GM12878 (cell line): ENCODE measurements at regions not wholly inside any gene's neighbourhood (a gene's known extent, or its start where the extent isn't known, plus 50 kb on each side); places are given as distances from the start of the nearest gene placed in this dataset.

Experiments used
- ATAC-seq: fragments of 200-7000 bp; cut with Tn5 transposase; 3 replicates; pipeline ENCODE4 v1.9.1; 2020; ENCODE audit warnings: mild to moderate bottlenecking, moderate library complexity
- BruUV-seq: library from RNA; stranded (reverse); fragments of 400-500 nt; replicated peaks from 2 replicates; lab custom pipeline; 2021; lab: Mats Ljungman, UMichigan
- CTCF ChIA-PET: fragments of 300-600 bp; sonication (Branson Sonifier 250); formaldehyde crosslinking; extraction: SDS; loops from one replicate; lab custom pipeline; 2021; ENCODE audit warnings: inconsistent platforms; lab: Yijun Ruan, JAX
- POLR2A ChIA-PET: fragments of 350-600 bp; formaldehyde crosslinking; extraction: SDS; loops from one replicate; lab custom pipeline; 2021; ENCODE audit warnings: inconsistent platforms; lab: Charles Lee
- RAD21 ChIA-PET: fragments of 300-600 bp; sonication (Branson Sonifier 250); formaldehyde crosslinking; loops from one replicate; lab custom pipeline; 2023; ENCODE audit warnings: antibody characterized with exemption; ENCODE audit not compliant: unreplicated experiment; lab: Charles Lee
- SMC1A ChIA-PET: fragments of 300-600 bp; sonication (Branson Sonifier 250); formaldehyde crosslinking; loops from one replicate; lab custom pipeline; 2023; ENCODE audit not compliant: unreplicated experiment, uncharacterized antibody; lab: Charles Lee
- DNase-seq: peaks from one replicate; pipeline ENCODE4 v3.0.0-alpha.2; 2011; ENCODE audit warnings: low read depth, low spot score
- FAIRE-seq: peaks from 3 replicates; lab custom pipeline; 2011; peaks lifted over from hg19 to GRCh38; lab: Jason Lieb, UNC
- H2AFZ ChIP-seq: 2 replicates; pipeline ENCODE4 v1.6.0; 2011; ENCODE audit warnings: low read depth, low read length, control low read depth; ENCODE audit not compliant: control insufficient read depth
- H3K27ac ChIP-seq: 2 replicates; pipeline ENCODE4 v1.5.1; 2011; ENCODE audit warnings: control low read depth; ENCODE audit not compliant: control insufficient read depth, insufficient read depth
- H3K27me3 ChIP-seq, 2 experiments: replicated peaks in 1 of 2; 2 replicates each; pipeline versions ENCODE4 v1.6.0 to v1.6.1; 2011; ENCODE audit warnings: low read length in 1 of 2; ENCODE audit not compliant: control insufficient read depth in 2 of 2, insufficient read depth in 2 of 2
- H3K36me3 ChIP-seq, 2 experiments: 2 replicates each; pipeline ENCODE4 v1.5.1; 2011; ENCODE audit warnings: low read length in 1 of 2; ENCODE audit not compliant: control insufficient read depth in 2 of 2, insufficient read depth in 2 of 2
- H3K4me1 ChIP-seq: 2 replicates; pipeline ENCODE4 v1.6.1; 2011; ENCODE audit warnings: mild to moderate bottlenecking, low read length, moderate library complexity, mixed read lengths; ENCODE audit not compliant: control insufficient read depth, insufficient read depth
- H3K4me2 ChIP-seq: 2 replicates; pipeline ENCODE4 v1.6.0; 2011; ENCODE audit warnings: control low read depth; ENCODE audit not compliant: control insufficient read depth, insufficient read depth
- H3K4me3 ChIP-seq: fragments of 200-600 bp; sonication (generic); 2 replicates; pipeline ENCODE4 v1.5.1; 2016
- H3K79me2 ChIP-seq: 2 replicates; pipeline ENCODE4 v1.6.0; 2011; ENCODE audit warnings: low read length; ENCODE audit not compliant: control insufficient read depth, insufficient read depth
- H3K9ac ChIP-seq: 2 replicates; pipeline ENCODE4 v1.8.0; 2011; ENCODE audit warnings: low read length, control low read depth, mixed read lengths; ENCODE audit not compliant: control insufficient read depth, insufficient read depth
- H3K9me3 ChIP-seq: replicated peaks from 3 replicates; pipeline ENCODE4 v1.5.1; 2011; ENCODE audit warnings: mild to moderate bottlenecking, low read length; ENCODE audit not compliant: control insufficient read depth, insufficient read depth
- H4K20me1 ChIP-seq: 2 replicates; pipeline ENCODE4 v1.6.0; 2011; ENCODE audit not compliant: control insufficient read depth, insufficient read depth
- CHD2 ChIP-seq: IDR thresholded peaks from 2 replicates; pipeline ENCODE4 v1.6.1; 2011; ENCODE audit warnings: low read depth, low read length, improper control_type of control experiment, borderline replicate concordance
- EP300 ChIP-seq, 2 experiments: fragments of 150-350 bp in 1 of 2; IDR thresholded peaks; 2 replicates each; pipeline ENCODE4 v1.6.1; 2011 to 2012; ENCODE audit warnings: low read depth in 2 of 2, low read length in 2 of 2, borderline replicate concordance in 1 of 2, improper control_type of control experiment in 1 of 2, inconsistent platforms in 1 of 2; ENCODE audit not compliant: control insufficient read depth in 1 of 2
- ESRRA ChIP-seq: IDR thresholded peaks from 2 replicates; pipeline ENCODE4 v1.6.1; 2012; ENCODE audit warnings: mild to moderate bottlenecking, low read length, improper control_type of control experiment
- LARP7 ChIP-seq: fragments of 450-650 bp; IDR thresholded peaks from 2 replicates; pipeline ENCODE4 v1.6.1; 2017; ENCODE audit warnings: mild to moderate bottlenecking
- NBN ChIP-seq: fragments of 450-650 bp; IDR thresholded peaks from 2 replicates; pipeline ENCODE4 v1.6.1; 2016
- NFYB ChIP-seq: IDR thresholded peaks from 2 replicates; pipeline ENCODE4 v1.6.1; 2011; ENCODE audit warnings: low read depth, mild to moderate bottlenecking, low read length, improper control_type of control experiment, moderate library complexity; ENCODE audit not compliant: insufficient read depth
- NRF1 ChIP-seq: conservative IDR thresholded peaks from 2 replicates; pipeline ENCODE4 v1.6.1; 2011; ENCODE audit warnings: mild to moderate bottlenecking, low read depth, low read length, improper control_type of control experiment
- SIN3A ChIP-seq: IDR thresholded peaks from 2 replicates; pipeline ENCODE4 v1.6.1; 2012; ENCODE audit warnings: low read depth, low read length, improper control_type of control experiment
- SP1 ChIP-seq: IDR thresholded peaks from one replicate; pipeline ENCODE4 v1.6.1; 2011; ENCODE audit warnings: low read depth, low read length
- TAF1 ChIP-seq: IDR thresholded peaks from 2 replicates; pipeline ENCODE4 v1.6.1; 2011; ENCODE audit warnings: mild to moderate bottlenecking, low read depth, low read length, borderline replicate concordance
- TCF7 ChIP-seq: IDR thresholded peaks from 2 replicates; pipeline ENCODE4 v1.6.1; 2014; ENCODE audit warnings: antibody characterized with exemption, borderline replicate concordance
- WGBS: methylation state at CpG from one replicate; pipeline ENCODE4 v1.1.6; 2016; ENCODE audit warnings: low lambda C conversion rate; ENCODE audit not compliant: insufficient replicate concordance, insufficient coverage; ENCODE audit errors: missing lambda C conversion rate; 5-methylcytosine and 5-hydroxymethylcytosine counted together
- in situ Hi-C: fragments of 300-500 bp; cut with MboI; formaldehyde crosslinking; loops from 9 replicates; pipeline ENCODE4 v1.14.3; 2018; ENCODE audit warnings: mixed read lengths
- intact Hi-C: fragments of 100-400 bp; cut with micrococcal nuclease; formaldehyde crosslinking; loops from one replicate; pipeline ENCODE4 v1.14.2; 2022; ENCODE audit not compliant: unreplicated experiment

- Histone ChIP-seq H3K79me2 (no peaks in the 10 kb centered on the region), H3K9me3 (no peaks in the 10 kb centered on the region), H4K20me1 (no peaks in the 10 kb centered on the region), H3K27ac (no peak overlapping the region), H3K4me2 (no peak overlapping the region), H3K36me3 (no peaks in the 10 kb centered on the region), H3K4me3 (no peak overlapping the region), H3K27me3 (no peaks in the 10 kb centered on the region; a peak in 1 of 4 replicates), H3K4me1 (no peaks in the 10 kb centered on the region), H2AFZ (no peak overlapping the region), H3K9ac (no peak overlapping the region)
- 0% methylated on average over 1 of the region's 2 CpGs for WGBS
- ATAC-seq: no peak
- POLR2A ChIA-PET: no interaction called here
- no peak for DNase-seq
- CTCF ChIA-PET: no interaction called here
- no TSS peak for BruUV-seq
- in situ Hi-C loops: no loop called here
- RAD21 ChIA-PET: no interaction called here
- no peak for TF ChIP-seq SP1
- no peak for TF ChIP-seq NBN
- intact Hi-C loops: no loop called here
- FAIRE-seq: no peak
- SMC1A ChIA-PET: no interaction called here
Measured at GRCh38 chr10:44467090-44467489, 82.2 kb upstream of the CXCL12 start.

- H3K27ac ChIP-seq: no peak overlapping the region
- in situ Hi-C loops (no loop called here), intact Hi-C loops (no loop called here)
- no TSS peak for BruUV-seq
- no peak for FAIRE-seq
- no peaks in the 10 kb centered on the region; a peak in 1 of 4 replicates for H3K27me3 ChIP-seq
- H4K20me1 ChIP-seq: no peaks in the 10 kb centered on the region
- ChIA-PET POLR2A (no interaction called here), SMC1A (no interaction called here), CTCF (no interaction called here), RAD21 (no interaction called here)
- TF ChIP-seq TCF7 (no peak), TAF1 (no peak), CHD2 (no peak), LARP7 (no peak), NBN (no peak), NFYB (no peak), NRF1 (no peak), ESRRA (no peak), EP300 (IDR thresholded peaks at IDR 0.05; ENCODE audit: borderline replicate concordance in 1 of 2, control insufficient read depth in 1 of 2, low read depth in 2 of 2, low read length in 2 of 2) (no peak), SIN3A (no peak)
- no peaks in the 10 kb centered on the region for H3K79me2 ChIP-seq
- no peak overlapping the region for H3K4me3 ChIP-seq
- no peaks in the 10 kb centered on the region for H3K4me1 ChIP-seq
- H3K4me2 ChIP-seq: no peak overlapping the region
- WGBS: 0% methylated on average over 4 of the region's 4 CpGs
- DNase-seq: no peak
- ATAC-seq: no peak
- no peaks in the 10 kb centered on the region for H3K36me3 ChIP-seq
- no peaks in the 10 kb centered on the region for H3K9me3 ChIP-seq
- no peak overlapping the region for H3K9ac ChIP-seq
- no peak overlapping the region for H2AFZ ChIP-seq
Measured at GRCh38 chr10:44467900-44468299, 83.0 kb upstream of the CXCL12 start.
